ENCODE measurements at regions not wholly inside any gene's neighbourhood (a gene's known extent, or its start where the extent isn't known, plus 50 kb on each side); places are given as distances from the start of the nearest gene placed in this dataset.

DNA sequence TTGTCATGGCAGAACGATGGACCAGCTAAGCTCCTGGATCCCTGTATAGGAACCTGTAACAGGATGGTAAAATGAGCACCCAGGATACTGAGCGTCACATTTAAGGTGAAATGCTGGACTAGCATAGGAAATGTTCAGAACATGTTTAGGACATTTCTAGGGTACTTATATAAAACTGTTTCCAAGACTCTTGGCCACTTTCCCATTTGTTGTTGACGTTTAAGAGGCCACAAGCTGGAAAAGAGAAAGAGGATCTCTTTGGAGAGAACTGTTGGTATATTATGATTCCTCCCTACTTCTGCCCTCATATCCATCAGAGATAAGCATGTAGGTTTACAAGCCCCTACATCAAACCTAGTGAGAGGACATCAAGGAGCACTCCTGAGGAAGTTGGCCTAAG is 57.5 kb downstream of the SCN11A start (continued):
- TF ChIP-seq, protein P1, sequence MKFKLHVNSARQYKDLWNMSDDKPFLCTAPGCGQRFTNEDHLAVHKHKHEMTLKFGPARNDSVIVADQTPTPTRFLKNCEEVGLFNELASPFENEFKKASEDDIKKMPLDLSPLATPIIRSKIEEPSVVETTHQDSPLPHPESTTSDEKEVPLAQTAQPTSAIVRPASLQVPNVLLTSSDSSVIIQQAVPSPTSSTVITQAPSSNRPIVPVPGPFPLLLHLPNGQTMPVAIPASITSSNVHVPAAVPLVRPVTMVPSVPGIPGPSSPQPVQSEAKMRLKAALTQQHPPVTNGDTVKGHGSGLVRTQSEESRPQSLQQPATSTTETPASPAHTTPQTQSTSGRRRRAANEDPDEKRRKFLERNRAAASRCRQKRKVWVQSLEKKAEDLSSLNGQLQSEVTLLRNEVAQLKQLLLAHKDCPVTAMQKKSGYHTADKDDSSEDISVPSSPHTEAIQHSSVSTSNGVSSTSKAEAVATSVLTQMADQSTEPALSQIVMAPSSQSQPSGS (CRISPR knock-in tag; IDR thresholded peaks at IDR 0.05; ENCODE audit: borderline replicate concordance, low read depth), result no peak
- TF ChIP-seq NFATC4 (CRISPR knock-in tag; IDR thresholded peaks at IDR 0.05) (no peak), RELA (CRISPR knock-in tag; IDR thresholded peaks at IDR 0.05; ENCODE audit: borderline replicate concordance) (no peak)

DNA sequence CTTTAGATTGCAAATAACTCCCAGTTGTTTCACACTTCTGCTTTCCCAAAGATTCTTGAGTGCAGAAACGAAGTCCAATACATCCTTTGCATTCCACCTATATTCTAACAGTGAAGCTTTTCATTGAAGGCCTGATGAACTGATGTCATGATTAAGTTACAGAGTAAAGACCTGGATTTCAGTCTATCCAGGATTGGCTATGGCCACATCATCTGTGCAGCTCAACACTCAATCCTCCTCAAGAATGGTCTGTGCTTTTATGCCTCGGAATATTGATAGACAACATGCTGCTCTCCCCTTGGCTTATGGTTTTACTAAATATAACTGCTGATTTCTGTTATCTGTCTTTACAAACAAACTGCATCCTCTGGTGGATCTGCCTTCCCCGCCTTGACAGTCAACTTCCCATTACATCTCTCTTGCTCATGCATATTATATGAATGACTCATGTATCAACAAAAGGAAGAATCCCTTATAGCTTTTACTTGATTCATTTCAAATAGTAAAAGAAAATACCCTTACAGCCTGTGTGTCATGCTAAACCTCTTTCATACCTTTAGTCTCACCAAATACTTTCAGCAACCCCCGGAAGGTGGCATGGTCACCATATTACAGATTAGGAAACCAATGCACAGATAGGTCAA is 59.5 kb downstream of the SCN11A start:
- Mint-ChIP-seq H3K27ac (no peak overlapping the region), H3K4me3 (no peak overlapping the region), H3K9me3 (no peaks in the 10 kb centered on the region), H3K4me1 (peaks cover 12% of the 10 kb centered on the region), H3K36me3 (no peaks in the 10 kb centered on the region), H3K27me3 (ENCODE audit: low read depth) (no peaks in the 10 kb centered on the region)
- DNase-seq (ENCODE audit: low spot score), result no peak
- POLR2A ChIA-PET, result no interaction called here
- CTCF ChIA-PET, result interaction anchor here (1.7 to 3.3 kb wide), 2 partner anchors 8 to 31 kb away, joined by 6 to 27 read pairs; no protein-coding TSS in a partner anchor
- no peak for ATAC-seq
- TF ChIP-seq NR3C1 (CRISPR knock-in tag; conservative IDR thresholded peaks at IDR 0.05; ENCODE audit: low read depth) (no peak), TEAD1 (CRISPR knock-in tag; IDR thresholded peaks at IDR 0.05) (no peak), GRHL2 (CRISPR knock-in tag; IDR thresholded peaks at IDR 0.05; ENCODE audit: insufficient replicate concordance, severe bottlenecking) (no peak), NR1H2 (CRISPR knock-in tag; IDR thresholded peaks at IDR 0.05) (no peak), GTF2I (CRISPR knock-in tag; conservative IDR thresholded peaks at IDR 0.05) (no peak), NFYB (CRISPR knock-in tag; conservative IDR thresholded peaks at IDR 0.05; ENCODE audit: low read depth) (no peak)
- TF ChIP-seq, protein P2, sequence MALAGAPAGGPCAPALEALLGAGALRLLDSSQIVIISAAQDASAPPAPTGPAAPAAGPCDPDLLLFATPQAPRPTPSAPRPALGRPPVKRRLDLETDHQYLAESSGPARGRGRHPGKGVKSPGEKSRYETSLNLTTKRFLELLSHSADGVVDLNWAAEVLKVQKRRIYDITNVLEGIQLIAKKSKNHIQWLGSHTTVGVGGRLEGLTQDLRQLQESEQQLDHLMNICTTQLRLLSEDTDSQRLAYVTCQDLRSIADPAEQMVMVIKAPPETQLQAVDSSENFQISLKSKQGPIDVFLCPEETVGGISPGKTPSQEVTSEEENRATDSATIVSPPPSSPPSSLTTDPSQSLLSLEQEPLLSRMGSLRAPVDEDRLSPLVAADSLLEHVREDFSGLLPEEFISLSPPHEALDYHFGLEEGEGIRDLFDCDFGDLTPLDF (CRISPR knock-in tag; IDR thresholded peaks at IDR 0.05), result no peak
- TF ChIP-seq, protein P3, sequence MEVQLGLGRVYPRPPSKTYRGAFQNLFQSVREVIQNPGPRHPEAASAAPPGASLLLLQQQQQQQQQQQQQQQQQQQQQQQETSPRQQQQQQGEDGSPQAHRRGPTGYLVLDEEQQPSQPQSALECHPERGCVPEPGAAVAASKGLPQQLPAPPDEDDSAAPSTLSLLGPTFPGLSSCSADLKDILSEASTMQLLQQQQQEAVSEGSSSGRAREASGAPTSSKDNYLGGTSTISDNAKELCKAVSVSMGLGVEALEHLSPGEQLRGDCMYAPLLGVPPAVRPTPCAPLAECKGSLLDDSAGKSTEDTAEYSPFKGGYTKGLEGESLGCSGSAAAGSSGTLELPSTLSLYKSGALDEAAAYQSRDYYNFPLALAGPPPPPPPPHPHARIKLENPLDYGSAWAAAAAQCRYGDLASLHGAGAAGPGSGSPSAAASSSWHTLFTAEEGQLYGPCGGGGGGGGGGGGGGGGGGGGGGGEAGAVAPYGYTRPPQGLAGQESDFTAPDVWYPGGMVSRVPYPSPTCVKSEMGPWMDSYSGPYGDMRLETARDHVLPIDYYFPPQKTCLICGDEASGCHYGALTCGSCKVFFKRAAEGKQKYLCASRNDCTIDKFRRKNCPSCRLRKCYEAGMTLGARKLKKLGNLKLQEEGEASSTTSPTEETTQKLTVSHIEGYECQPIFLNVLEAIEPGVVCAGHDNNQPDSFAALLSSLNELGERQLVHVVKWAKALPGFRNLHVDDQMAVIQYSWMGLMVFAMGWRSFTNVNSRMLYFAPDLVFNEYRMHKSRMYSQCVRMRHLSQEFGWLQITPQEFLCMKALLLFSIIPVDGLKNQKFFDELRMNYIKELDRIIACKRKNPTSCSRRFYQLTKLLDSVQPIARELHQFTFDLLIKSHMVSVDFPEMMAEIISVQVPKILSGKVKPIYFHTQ (CRISPR knock-in tag; IDR thresholded peaks at IDR 0.05), result no peak
- TF ChIP-seq, protein P4, sequence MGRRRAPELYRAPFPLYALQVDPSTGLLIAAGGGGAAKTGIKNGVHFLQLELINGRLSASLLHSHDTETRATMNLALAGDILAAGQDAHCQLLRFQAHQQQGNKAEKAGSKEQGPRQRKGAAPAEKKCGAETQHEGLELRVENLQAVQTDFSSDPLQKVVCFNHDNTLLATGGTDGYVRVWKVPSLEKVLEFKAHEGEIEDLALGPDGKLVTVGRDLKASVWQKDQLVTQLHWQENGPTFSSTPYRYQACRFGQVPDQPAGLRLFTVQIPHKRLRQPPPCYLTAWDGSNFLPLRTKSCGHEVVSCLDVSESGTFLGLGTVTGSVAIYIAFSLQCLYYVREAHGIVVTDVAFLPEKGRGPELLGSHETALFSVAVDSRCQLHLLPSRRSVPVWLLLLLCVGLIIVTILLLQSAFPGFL (CRISPR knock-in tag; IDR thresholded peaks at IDR 0.05; ENCODE audit: borderline replicate concordance), result no peak
- TF ChIP-seq, protein P5, sequence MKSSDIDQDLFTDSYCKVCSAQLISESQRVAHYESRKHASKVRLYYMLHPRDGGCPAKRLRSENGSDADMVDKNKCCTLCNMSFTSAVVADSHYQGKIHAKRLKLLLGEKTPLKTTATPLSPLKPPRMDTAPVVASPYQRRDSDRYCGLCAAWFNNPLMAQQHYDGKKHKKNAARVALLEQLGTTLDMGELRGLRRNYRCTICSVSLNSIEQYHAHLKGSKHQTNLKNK (CRISPR knock-in tag; IDR thresholded peaks at IDR 0.05), result no peak
- TF ChIP-seq, protein P6, sequence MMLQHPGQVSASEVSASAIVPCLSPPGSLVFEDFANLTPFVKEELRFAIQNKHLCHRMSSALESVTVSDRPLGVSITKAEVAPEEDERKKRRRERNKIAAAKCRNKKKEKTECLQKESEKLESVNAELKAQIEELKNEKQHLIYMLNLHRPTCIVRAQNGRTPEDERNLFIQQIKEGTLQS (CRISPR knock-in tag; conservative IDR thresholded peaks at IDR 0.05), result no peak

DNA sequence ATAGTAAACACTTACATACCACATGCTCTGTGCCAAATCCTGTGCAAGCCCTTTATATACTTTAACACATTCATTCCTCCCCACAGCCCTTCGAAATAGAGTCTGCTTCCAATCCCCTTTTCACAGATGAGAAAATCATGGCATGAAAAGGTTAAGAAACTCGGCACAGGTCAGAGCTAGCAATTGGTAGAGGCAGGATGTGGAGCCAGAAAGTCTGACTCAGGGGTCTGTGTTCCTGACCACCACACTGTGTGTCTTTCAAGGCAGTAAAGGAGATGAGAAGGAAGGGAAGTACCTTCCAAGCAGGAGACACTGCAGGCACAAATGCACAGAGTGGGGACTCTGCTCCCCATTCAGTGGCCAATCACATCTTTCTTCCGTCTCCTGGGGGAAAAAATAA is 61.1 kb downstream of the SCN11A start:
- peak; percentile 16 for ATAC-seq
- DNase-seq (ENCODE audit: low spot score), result no peak
- Mint-ChIP-seq H3K27me3 (ENCODE audit: low read depth) (no peaks in the 10 kb centered on the region), H3K36me3 (no peaks in the 10 kb centered on the region), H3K4me1 (peaks cover 12% of the 10 kb centered on the region), H3K9me3 (no peaks in the 10 kb centered on the region), H3K27ac (no peak overlapping the region), H3K4me3 (no peak overlapping the region)
- ChIA-PET CTCF (interaction anchor here (1.0 to 3.3 kb wide), 2 partner anchors 10 to 297 kb away, joined by 3 to 27 read pairs; no protein-coding TSS in a partner anchor), POLR2A (no interaction called here)
- TF ChIP-seq, protein P7, sequence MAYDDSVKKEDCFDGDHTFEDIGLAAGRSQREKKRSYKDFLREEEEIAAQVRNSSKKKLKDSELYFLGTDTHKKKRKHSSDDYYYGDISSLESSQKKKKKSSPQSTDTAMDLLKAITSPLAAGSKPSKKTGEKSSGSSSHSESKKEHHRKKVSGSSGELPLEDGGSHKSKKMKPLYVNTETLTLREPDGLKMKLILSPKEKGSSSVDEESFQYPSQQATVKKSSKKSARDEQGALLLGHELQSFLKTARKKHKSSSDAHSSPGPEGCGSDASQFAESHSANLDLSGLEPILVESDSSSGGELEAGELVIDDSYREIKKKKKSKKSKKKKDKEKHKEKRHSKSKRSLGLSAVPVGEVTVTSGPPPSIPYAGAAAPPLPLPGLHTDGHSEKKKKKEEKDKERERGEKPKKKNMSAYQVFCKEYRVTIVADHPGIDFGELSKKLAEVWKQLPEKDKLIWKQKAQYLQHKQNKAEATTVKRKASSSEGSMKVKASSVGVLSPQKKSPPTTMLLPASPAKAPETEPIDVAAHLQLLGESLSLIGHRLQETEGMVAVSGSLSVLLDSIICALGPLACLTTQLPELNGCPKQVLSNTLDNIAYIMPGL (CRISPR knock-in tag; IDR thresholded peaks at IDR 0.05), result no peak
- TF ChIP-seq, protein P8, sequence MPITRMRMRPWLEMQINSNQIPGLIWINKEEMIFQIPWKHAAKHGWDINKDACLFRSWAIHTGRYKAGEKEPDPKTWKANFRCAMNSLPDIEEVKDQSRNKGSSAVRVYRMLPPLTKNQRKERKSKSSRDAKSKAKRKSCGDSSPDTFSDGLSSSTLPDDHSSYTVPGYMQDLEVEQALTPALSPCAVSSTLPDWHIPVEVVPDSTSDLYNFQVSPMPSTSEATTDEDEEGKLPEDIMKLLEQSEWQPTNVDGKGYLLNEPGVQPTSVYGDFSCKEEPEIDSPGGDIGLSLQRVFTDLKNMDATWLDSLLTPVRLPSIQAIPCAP (CRISPR knock-in tag; IDR thresholded peaks at IDR 0.05), result no peak
- TF ChIP-seq NFE2L1 (CRISPR knock-in tag; IDR thresholded peaks at IDR 0.05), result no peak
- TF ChIP-seq ZNF138 (CRISPR knock-in tag; conservative IDR thresholded peaks at IDR 0.05), result no peak

Measured in WTC11 (cell line).